Thyroid gland (tissue), 4 donors: ENCODE measurements at regions not wholly inside any gene's neighbourhood (a gene's known extent, or its start where the extent isn't known, plus 50 kb on each side); places are given as distances from the start of the nearest gene placed in this dataset.
"Not testable (repeated sequence)": the region's sequence is repeated elsewhere in the genome, so short reads cannot be mapped to it uniquely, and the experiment has no call there.

Experiments
- DNase-seq, 2 donors: peaks; one replicate each; pipeline ENCODE4 v3.0.0-alpha.2; 2019
- H3K27ac ChIP-seq, 3 donors: fragments of 200-600 bp; sonication (generic); 1 replicate in 2 of 3; 2 replicates in 1 of 3; pipeline ENCODE4 v1.5.1; 2016 to 2019; ENCODE audit warnings: mild to moderate bottlenecking in 1 of 3, moderate library complexity in 1 of 3
- H3K27me3 ChIP-seq: fragments of 200-600 bp; sonication (generic); one replicate; pipeline ENCODE4 v1.5.1; 2019
- H3K36me3 ChIP-seq, 2 donors: fragments of 200-600 bp; sonication (generic); one replicate each; pipeline ENCODE4 v1.5.1; 2016 to 2019
- H3K4me1 ChIP-seq, 2 donors: fragments of 200-600 bp; sonication (generic); one replicate each; pipeline ENCODE4 v1.5.1; 2017 to 2019
- H3K4me3 ChIP-seq, 3 donors: fragments of 200-600 bp; sonication (generic); replicated peaks in 1 of 3; 1 replicate in 2 of 3; 2 replicates in 1 of 3; pipeline ENCODE4 v1.5.1; 2016; ENCODE audit warnings: mild to moderate bottlenecking in 1 of 3
- H3K9me3 ChIP-seq: fragments of 200-600 bp; sonication (generic); one replicate; pipeline ENCODE4 v1.5.1; 2017
- POLR2A ChIP-seq, 2 donors: fragments of 450-650 bp; IDR thresholded peaks; one replicate each; pipeline ENCODE4 v1.6.1; 2017; ENCODE audit warnings: antibody characterized with exemption in 2 of 2, mild to moderate bottlenecking in 2 of 2, moderate library complexity in 1 of 2
- WGBS, 2 donors: methylation state at CpG; one replicate each; pipeline ENCODE4 v1.1.5; 2017; 5-methylcytosine and 5-hydroxymethylcytosine counted together
- intact Hi-C: fragments of 100-400 bp; cut with DNase I; formaldehyde crosslinking; loops from one replicate; pipeline ENCODE4 v1.15.1; 2023
- TF ChIP-seq, protein P1 (sequence below), 6 experiments: fragments of 200-600 bp in 3 of 6; fragments of 450-650 bp in 3 of 6; sonication (generic) in 3 of 6; IDR thresholded peaks; one replicate each; pipeline ENCODE4 v1.5.1; 2016 to 2019; ENCODE audit warnings: antibody characterized with exemption in 6 of 6, mild to moderate bottlenecking in 2 of 6, inconsistent platforms in 1 of 6, moderate library complexity in 1 of 6

DNA sequence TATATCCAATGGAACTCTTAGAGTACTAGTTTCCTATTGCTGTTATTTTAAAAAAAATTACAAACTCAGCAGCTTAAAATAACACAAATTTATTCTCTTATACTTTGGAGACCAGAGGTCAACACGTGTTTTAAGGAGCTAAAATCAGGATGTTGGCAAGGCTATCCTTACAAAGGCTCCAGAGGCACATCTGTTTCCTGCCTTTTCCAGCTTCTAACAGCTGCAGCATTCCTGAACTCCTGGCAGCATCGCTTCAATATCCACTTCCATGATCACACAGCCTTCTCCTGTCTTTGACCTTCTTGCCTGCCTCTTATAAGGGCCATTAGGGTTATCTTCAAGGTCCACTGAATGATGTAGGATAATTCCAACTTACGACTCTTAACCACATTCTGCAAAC, 92.2 kb upstream of the CCNG1 start:
- DNase-seq = no peak
- no peak overlapping the region for H3K4me3 ChIP-seq
- TF ChIP-seq, protein P1, sequence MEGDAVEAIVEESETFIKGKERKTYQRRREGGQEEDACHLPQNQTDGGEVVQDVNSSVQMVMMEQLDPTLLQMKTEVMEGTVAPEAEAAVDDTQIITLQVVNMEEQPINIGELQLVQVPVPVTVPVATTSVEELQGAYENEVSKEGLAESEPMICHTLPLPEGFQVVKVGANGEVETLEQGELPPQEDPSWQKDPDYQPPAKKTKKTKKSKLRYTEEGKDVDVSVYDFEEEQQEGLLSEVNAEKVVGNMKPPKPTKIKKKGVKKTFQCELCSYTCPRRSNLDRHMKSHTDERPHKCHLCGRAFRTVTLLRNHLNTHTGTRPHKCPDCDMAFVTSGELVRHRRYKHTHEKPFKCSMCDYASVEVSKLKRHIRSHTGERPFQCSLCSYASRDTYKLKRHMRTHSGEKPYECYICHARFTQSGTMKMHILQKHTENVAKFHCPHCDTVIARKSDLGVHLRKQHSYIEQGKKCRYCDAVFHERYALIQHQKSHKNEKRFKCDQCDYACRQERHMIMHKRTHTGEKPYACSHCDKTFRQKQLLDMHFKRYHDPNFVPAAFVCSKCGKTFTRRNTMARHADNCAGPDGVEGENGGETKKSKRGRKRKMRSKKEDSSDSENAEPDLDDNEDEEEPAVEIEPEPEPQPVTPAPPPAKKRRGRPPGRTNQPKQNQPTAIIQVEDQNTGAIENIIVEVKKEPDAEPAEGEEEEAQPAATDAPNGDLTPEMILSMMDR (IDR thresholded peaks at IDR 0.05) = no peak
- no peak for TF ChIP-seq POLR2A (IDR thresholded peaks at IDR 0.05)
- WGBS, 2 donors = 44 to 46% methylated on average over 3 of the region's 3 CpGs
- no peaks in the 10 kb centered on the region for H3K4me1 ChIP-seq
- H3K9me3 ChIP-seq = no peaks in the 10 kb centered on the region
- intact Hi-C loops = no loop called here
- no peaks in the 10 kb centered on the region for H3K27me3 ChIP-seq
- H3K27ac ChIP-seq = no peak overlapping the region
- H3K36me3 ChIP-seq = no peaks in the 10 kb centered on the region

GRCh38 chr5:163347671-163348070, 89.7 kb upstream of the CCNG1 start:
- Histone ChIP-seq H3K27ac (no peak overlapping the region), H3K36me3 (no peaks in the 10 kb centered on the region), H3K27me3 (no peaks in the 10 kb centered on the region), H3K9me3 (no peaks in the 10 kb centered on the region), H3K4me1 (no peaks in the 10 kb centered on the region), H3K4me3 (no peak overlapping the region)
- intact Hi-C loops = no loop called here
- 0% methylated on average over 2 of the region's 2 CpGs for WGBS, 2 donors
- DNase-seq = peak; percentile 30 to 53
- no peak for TF ChIP-seq POLR2A (IDR thresholded peaks at IDR 0.05)
- TF ChIP-seq, protein P1 (IDR thresholded peaks at IDR 0.05) = peak; percentile 46 to 79 (median 62)

GRCh38 chr5:163350083-163350482, 87.3 kb upstream of the CCNG1 start:
- DNase-seq = no peak
- H3K27me3 ChIP-seq = no peaks in the 10 kb centered on the region
- no peaks in the 10 kb centered on the region for H3K36me3 ChIP-seq
- whole genome bisulfite sequencing, 2 donors = 67 to 70% methylated on average over 2 of the region's 2 CpGs
- H3K4me3 ChIP-seq = no peak overlapping the region
- no peak overlapping the region for H3K27ac ChIP-seq
- no peaks in the 10 kb centered on the region for H3K9me3 ChIP-seq
- no peaks in the 10 kb centered on the region for H3K4me1 ChIP-seq
- TF ChIP-seq, protein P1 (IDR thresholded peaks at IDR 0.05) = no peak
- no peak for TF ChIP-seq POLR2A (IDR thresholded peaks at IDR 0.05)
- intact Hi-C loops = no loop called here

DNA sequence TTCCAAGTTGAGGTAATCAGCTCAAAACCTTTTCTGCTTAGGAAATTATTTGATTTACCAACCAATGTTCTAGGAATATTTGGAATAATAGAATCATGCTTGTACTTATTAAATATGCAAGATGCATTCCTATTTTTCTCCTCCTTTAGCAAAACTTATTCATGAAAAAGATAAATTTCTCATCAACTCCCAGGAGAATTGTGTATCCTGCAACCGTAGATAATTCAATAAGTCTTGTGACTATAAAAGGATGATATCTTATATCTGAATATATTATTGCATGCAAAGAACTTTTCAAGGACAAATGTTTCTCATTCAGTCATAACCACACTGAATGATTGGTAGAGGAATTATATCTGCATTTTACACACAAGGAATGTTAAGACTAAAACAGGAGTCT, 84.9 kb upstream of the CCNG1 start:
- 73 to 77% methylated on average over 1 of the region's 1 CpG for WGBS, 2 donors
- Histone ChIP-seq H3K4me3 (no peak overlapping the region), H3K27me3 (no peaks in the 10 kb centered on the region), H3K27ac (no peak overlapping the region), H3K4me1 (no peaks in the 10 kb centered on the region), H3K9me3 (no peaks in the 10 kb centered on the region), H3K36me3 (no peaks in the 10 kb centered on the region)
- DNase-seq = no peak
- TF ChIP-seq, protein P1 (IDR thresholded peaks at IDR 0.05) = no peak
- no peak for TF ChIP-seq POLR2A (IDR thresholded peaks at IDR 0.05)
- intact Hi-C loops = no loop called here

- H3K27me3 ChIP-seq, intact Hi-C loops, H3K4me1 ChIP-seq, DNase-seq, H3K4me3 ChIP-seq, H3K9me3 ChIP-seq, H3K27ac ChIP-seq, H3K36me3 ChIP-seq: not testable (repeated sequence)
- 93 to 94% methylated on average over 9 to 12 of the region's 21 CpGs for WGBS, 2 donors
Observed at GRCh38 chr5:163355811-163356210, 81.6 kb upstream of the CCNG1 start.

GRCh38 chr5:163357636-163358035, 79.8 kb upstream of the CCNG1 start:
- 50 to 69% methylated on average over 2 of the region's 2 CpGs for WGBS, 2 donors
- Histone ChIP-seq H3K36me3 (no peaks in the 10 kb centered on the region), H3K27ac (no peak overlapping the region), H3K27me3 (no peaks in the 10 kb centered on the region), H3K4me3 (no peak overlapping the region), H3K4me1 (no peaks in the 10 kb centered on the region), H3K9me3 (no peaks in the 10 kb centered on the region)
- DNase-seq = no peak
- intact Hi-C loops = no loop called here
- no peak for TF ChIP-seq POLR2A (IDR thresholded peaks at IDR 0.05)
- TF ChIP-seq, protein P1 (IDR thresholded peaks at IDR 0.05) = no peak
